Liver (tissue), 8 donors: ENCODE measurements at regions not wholly inside any gene's neighbourhood (a gene's known extent, or its start where the extent isn't known, plus 50 kb on each side); places are given as distances from the start of the nearest gene placed in this dataset.

ENCODE experiments used
- DNase-seq: peaks from one replicate; pipeline ENCODE4 v3.0.0-alpha.2; 2017; ENCODE audit warnings: low spot score
- H3K27ac ChIP-seq, 2 donors: one replicate each; pipeline ENCODE4 v1.7.0; 2013; ENCODE audit warnings: inconsistent platforms in 2 of 2, low read length in 2 of 2, control low read depth in 1 of 2, low read depth in 1 of 2, mild to moderate bottlenecking in 1 of 2
- H3K27me3 ChIP-seq, 4 donors: one replicate each; pipeline versions ENCODE4 v1.6.1 to v1.7.0; 2013; ENCODE audit warnings: low read length in 3 of 4, inconsistent platforms in 1 of 4, mild to moderate bottlenecking in 1 of 4, moderate library complexity in 1 of 4; ENCODE audit not compliant: control insufficient read depth in 4 of 4, insufficient read depth in 4 of 4
- H3K36me3 ChIP-seq, 4 donors: one replicate each; pipeline versions ENCODE4 v1.6.1 to v1.7.0; 2013; ENCODE audit warnings: low read length in 3 of 4, mild to moderate bottlenecking in 3 of 4, low read depth in 1 of 4, moderate library complexity in 1 of 4; ENCODE audit not compliant: control insufficient read depth in 4 of 4, insufficient read depth in 3 of 4
- H3K4me1 ChIP-seq, 4 donors: one replicate each; pipeline versions ENCODE4 v1.6.1 to v1.7.0; 2013; ENCODE audit warnings: low read length in 3 of 4, mild to moderate bottlenecking in 3 of 4, moderate library complexity in 1 of 4; ENCODE audit not compliant: control insufficient read depth in 4 of 4, insufficient read depth in 4 of 4
- H3K4me3 ChIP-seq, 3 donors: one replicate each; pipeline versions ENCODE4 v1.6.1 to v1.7.0; 2013; ENCODE audit warnings: low read length in 3 of 3, control low read depth in 1 of 3, low read depth in 1 of 3, mild to moderate bottlenecking in 1 of 3
- H3K9ac ChIP-seq, 2 donors: one replicate each; pipeline ENCODE4 v1.7.0; 2013; ENCODE audit warnings: low read length in 2 of 2, mild to moderate bottlenecking in 2 of 2, moderate library complexity in 2 of 2, control low read depth in 1 of 2, low read depth in 1 of 2
- H3K9me3 ChIP-seq, 4 donors: one replicate each; pipeline versions ENCODE4 v1.6.1 to v1.7.0; 2013; ENCODE audit warnings: low read length in 3 of 4; ENCODE audit not compliant: control insufficient read depth in 4 of 4
- FOXA1 ChIP-seq: IDR thresholded peaks from 2 replicates; pipeline ENCODE4 v1.6.1; 2016; ENCODE audit warnings: antibody characterized with exemption
- FOXA2 ChIP-seq: IDR thresholded peaks from 2 replicates; pipeline ENCODE4 v1.6.1; 2016; ENCODE audit warnings: antibody characterized with exemption
- HNF4A ChIP-seq, 2 donors: conservative IDR thresholded peaks; 2 replicates each; pipeline ENCODE4 v1.6.1; 2016; ENCODE audit warnings: antibody characterized with exemption in 2 of 2, mild to moderate bottlenecking in 2 of 2
- HNF4G ChIP-seq: IDR thresholded peaks from 2 replicates; pipeline ENCODE4 v1.6.1; 2016; ENCODE audit warnings: antibody characterized with exemption
- RAD21 ChIP-seq, 2 donors: IDR thresholded peaks; 2 replicates each; pipeline ENCODE4 v1.6.1; 2016; ENCODE audit warnings: antibody characterized with exemption in 2 of 2, mild to moderate bottlenecking in 2 of 2
- RXRA ChIP-seq, 2 donors: IDR thresholded peaks; 2 replicates each; pipeline ENCODE4 v1.6.1; 2017 to 2018; ENCODE audit warnings: antibody characterized with exemption in 2 of 2, mild to moderate bottlenecking in 1 of 2
- SP1 ChIP-seq: IDR thresholded peaks from 2 replicates; pipeline ENCODE4 v1.6.1; 2018; ENCODE audit warnings: antibody characterized with exemption, mild to moderate bottlenecking
- TAF1 ChIP-seq: conservative IDR thresholded peaks from 2 replicates; pipeline ENCODE4 v1.6.1; 2016; ENCODE audit warnings: antibody characterized with exemption, mild to moderate bottlenecking
- YY1 ChIP-seq: IDR thresholded peaks from 2 replicates; pipeline ENCODE4 v1.6.1; 2016; ENCODE audit warnings: antibody characterized with exemption, mild to moderate bottlenecking
- WGBS: extraction: QIAGEN DNeasy Blood & Tissue Kit; methylation state at CpG from one replicate; pipeline ENCODE4 v1.1.7; 2013; 5-methylcytosine and 5-hydroxymethylcytosine counted together
- TF ChIP-seq, protein P1 (sequence below): IDR thresholded peaks from 2 replicates; pipeline ENCODE4 v1.6.1; 2016; ENCODE audit warnings: antibody characterized with exemption
- TF ChIP-seq, protein P2 (sequence below): fragments of 150-350 bp; IDR thresholded peaks from 2 replicates; pipeline ENCODE4 v1.5.1; 2017; ENCODE audit warnings: improper control_type of control experiment, low read depth, low read length; ENCODE audit not compliant: missing input control
- TF ChIP-seq, protein P3 (sequence below): IDR thresholded peaks from 2 replicates; pipeline ENCODE4 v1.6.1; 2016; ENCODE audit warnings: antibody characterized with exemption
- TF ChIP-seq, protein P4 (sequence below): IDR thresholded peaks from 2 replicates; pipeline ENCODE4 v1.6.1; 2016; ENCODE audit warnings: antibody characterized with exemption
- donor health status: healthy.
- donor health status: healthy.
- donor health status: healthy.
- donor health status: healthy.
- donor health status: healthy.

DNA sequence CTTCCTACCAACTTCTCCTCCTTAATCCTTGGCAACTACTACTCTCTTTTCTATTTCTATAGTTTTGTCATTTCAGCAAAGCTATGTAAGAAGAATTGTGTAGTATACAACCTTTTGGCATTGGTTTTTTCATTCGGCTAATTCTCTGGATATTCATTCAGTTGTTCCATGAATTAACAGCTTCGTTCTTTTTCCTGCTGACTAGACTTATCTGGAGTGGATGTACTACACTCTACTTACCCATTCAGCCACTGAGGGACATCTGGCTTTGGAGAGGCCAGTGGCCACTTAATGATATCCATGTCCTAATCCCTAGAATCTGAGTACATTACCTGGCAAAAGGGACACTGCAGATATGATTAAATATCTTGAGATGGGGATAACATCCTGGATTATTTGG lies 623.9 kb downstream of the DOK5 start:
- Histone ChIP-seq H3K9ac (no peak overlapping the region), H3K4me3 (no peak overlapping the region), H3K4me1 (no peaks in the 10 kb centered on the region), H3K27me3 (no peaks in the 10 kb centered on the region), H3K9me3 (no peaks in the 10 kb centered on the region), H3K27ac (no peak overlapping the region), H3K36me3 (no peaks in the 10 kb centered on the region)
- DNase-seq: no peak
- 75% methylated on average over 2 of the region's 2 CpGs for WGBS
- TF ChIP-seq, protein P1, sequence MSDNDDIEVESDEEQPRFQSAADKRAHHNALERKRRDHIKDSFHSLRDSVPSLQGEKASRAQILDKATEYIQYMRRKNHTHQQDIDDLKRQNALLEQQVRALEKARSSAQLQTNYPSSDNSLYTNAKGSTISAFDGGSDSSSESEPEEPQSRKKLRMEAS: no peak
- TF ChIP-seq RAD21 (IDR thresholded peaks at IDR 0.05) (no peak), TAF1 (no peak), HNF4A (conservative IDR thresholded peaks at IDR 0.05) (no peak), RXRA (IDR thresholded peaks at IDR 0.05) (no peak), HNF4G (no peak), YY1 (no peak), FOXA2 (no peak), SP1 (no peak)
- TF ChIP-seq, protein P2, sequence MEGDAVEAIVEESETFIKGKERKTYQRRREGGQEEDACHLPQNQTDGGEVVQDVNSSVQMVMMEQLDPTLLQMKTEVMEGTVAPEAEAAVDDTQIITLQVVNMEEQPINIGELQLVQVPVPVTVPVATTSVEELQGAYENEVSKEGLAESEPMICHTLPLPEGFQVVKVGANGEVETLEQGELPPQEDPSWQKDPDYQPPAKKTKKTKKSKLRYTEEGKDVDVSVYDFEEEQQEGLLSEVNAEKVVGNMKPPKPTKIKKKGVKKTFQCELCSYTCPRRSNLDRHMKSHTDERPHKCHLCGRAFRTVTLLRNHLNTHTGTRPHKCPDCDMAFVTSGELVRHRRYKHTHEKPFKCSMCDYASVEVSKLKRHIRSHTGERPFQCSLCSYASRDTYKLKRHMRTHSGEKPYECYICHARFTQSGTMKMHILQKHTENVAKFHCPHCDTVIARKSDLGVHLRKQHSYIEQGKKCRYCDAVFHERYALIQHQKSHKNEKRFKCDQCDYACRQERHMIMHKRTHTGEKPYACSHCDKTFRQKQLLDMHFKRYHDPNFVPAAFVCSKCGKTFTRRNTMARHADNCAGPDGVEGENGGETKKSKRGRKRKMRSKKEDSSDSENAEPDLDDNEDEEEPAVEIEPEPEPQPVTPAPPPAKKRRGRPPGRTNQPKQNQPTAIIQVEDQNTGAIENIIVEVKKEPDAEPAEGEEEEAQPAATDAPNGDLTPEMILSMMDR: no peak
- TF ChIP-seq, protein P3, sequence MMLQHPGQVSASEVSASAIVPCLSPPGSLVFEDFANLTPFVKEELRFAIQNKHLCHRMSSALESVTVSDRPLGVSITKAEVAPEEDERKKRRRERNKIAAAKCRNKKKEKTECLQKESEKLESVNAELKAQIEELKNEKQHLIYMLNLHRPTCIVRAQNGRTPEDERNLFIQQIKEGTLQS: no peak

DNA sequence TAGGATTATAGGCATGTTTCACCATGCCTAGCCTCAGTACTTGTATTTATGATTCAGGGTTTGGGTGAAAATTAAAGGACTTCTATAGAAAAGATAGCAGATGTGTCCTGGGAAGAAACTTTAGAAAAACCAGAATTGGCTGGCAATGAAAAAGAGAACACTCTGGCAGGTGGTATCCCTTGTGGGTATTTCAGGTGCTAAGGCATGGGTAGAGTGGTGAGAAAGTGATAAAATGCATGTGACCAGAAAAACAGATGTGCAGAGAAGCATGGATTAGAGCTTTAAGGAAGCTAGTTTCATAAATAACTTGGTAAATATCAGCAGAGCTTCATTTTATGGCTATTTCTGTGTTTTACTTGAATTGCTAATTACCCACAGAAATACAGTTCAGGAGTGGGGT lies 622.2 kb downstream of the DOK5 start:
- no peaks in the 10 kb centered on the region for H3K36me3 ChIP-seq
- H3K4me1 ChIP-seq: no peaks in the 10 kb centered on the region
- H3K4me3 ChIP-seq: no peak overlapping the region
- H3K9me3 ChIP-seq: no peaks in the 10 kb centered on the region
- TF ChIP-seq FOXA1 (no peak), RAD21 (IDR thresholded peaks at IDR 0.05) (no peak)
- TF ChIP-seq, protein P4, sequence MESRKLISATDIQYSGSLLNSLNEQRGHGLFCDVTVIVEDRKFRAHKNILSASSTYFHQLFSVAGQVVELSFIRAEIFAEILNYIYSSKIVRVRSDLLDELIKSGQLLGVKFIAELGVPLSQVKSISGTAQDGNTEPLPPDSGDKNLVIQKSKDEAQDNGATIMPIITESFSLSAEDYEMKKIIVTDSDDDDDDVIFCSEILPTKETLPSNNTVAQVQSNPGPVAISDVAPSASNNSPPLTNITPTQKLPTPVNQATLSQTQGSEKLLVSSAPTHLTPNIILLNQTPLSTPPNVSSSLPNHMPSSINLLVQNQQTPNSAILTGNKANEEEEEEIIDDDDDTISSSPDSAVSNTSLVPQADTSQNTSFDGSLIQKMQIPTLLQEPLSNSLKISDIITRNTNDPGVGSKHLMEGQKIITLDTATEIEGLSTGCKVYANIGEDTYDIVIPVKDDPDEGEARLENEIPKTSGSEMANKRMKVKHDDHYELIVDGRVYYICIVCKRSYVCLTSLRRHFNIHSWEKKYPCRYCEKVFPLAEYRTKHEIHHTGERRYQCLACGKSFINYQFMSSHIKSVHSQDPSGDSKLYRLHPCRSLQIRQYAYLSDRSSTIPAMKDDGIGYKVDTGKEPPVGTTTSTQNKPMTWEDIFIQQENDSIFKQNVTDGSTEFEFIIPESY: no peak
- no peaks in the 10 kb centered on the region for H3K27me3 ChIP-seq
- no peak overlapping the region for H3K9ac ChIP-seq
- no peak overlapping the region for H3K27ac ChIP-seq
- no peak for DNase-seq

DNA sequence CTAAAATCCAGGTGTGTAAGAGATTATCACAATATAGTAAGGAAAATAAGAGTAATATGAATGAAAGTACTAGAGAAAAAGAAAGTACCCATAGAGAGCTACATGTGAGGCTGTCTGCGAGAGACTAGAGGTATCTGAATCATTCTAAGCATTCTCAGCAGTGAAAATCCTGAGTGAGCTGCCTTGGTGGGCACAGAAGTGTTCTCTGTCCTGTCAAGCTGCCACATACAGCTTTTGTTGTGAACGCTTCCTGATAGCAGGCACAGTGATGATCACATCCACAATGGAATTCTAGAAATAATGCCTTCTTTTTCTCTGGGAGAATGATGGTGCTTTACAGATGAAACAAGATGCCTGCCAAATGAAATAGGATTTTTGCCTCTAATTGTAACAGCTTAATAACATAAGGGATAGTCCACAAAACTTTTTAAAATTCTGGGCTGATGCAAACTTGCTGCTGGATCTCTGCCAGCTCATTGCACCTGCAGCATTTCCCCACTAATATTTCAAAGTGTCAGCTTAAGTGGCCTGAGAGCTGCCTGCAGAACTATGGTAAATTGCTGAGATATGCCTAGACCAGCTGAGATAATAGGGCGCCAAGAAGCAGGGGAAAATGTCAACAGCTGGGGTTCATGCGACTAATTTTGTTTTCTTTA lies 620.5 kb downstream of the DOK5 start:
- no peaks in the 10 kb centered on the region for H3K9me3 ChIP-seq
- H3K4me1 ChIP-seq: no peaks in the 10 kb centered on the region
- H3K27ac ChIP-seq: no peak overlapping the region
- no peak for DNase-seq
- H3K4me3 ChIP-seq: no peak overlapping the region
- H3K9ac ChIP-seq: no peak overlapping the region
- no peaks in the 10 kb centered on the region for H3K36me3 ChIP-seq
- peaks cover 0 to 1% (median 0%) of the 10 kb centered on the region in 4 donors for H3K27me3 ChIP-seq
- WGBS: 55% methylated on average over 4 of the region's 4 CpGs
- TF ChIP-seq, protein P2: no peak
- TF ChIP-seq, protein P3: no peak
- TF ChIP-seq FOXA2 (no peak), RXRA (IDR thresholded peaks at IDR 0.05) (no peak), YY1 (no peak), HNF4G (no peak)
- TF ChIP-seq, protein P4: no peak
- TF ChIP-seq, protein P1: no peak
